Prostate gland (tissue), 2 donors: ENCODE measurements at regions not wholly inside any gene's neighbourhood (a gene's known extent, or its start where the extent isn't known, plus 50 kb on each side); places are given as distances from the start of the nearest gene placed in this dataset.

ENCODE experiments used
- DNase-seq: peaks from one replicate; pipeline ENCODE4 v3.0.0-alpha.2; 2019; ENCODE audit warnings: low spot score
- H3K27ac ChIP-seq, 2 donors: fragments of 200-600 bp; sonication (generic); 2 replicates each; pipeline ENCODE4 v1.5.1; 2017 to 2019
- H3K27me3 ChIP-seq: fragments of 200-600 bp; sonication (generic); replicated peaks from 2 replicates; pipeline ENCODE4 v1.5.1; 2019; ENCODE audit not compliant: insufficient read depth
- H3K36me3 ChIP-seq, 2 donors: fragments of 200-600 bp; sonication (generic); 1 replicate in 1 of 2; 2 replicates in 1 of 2; pipeline versions ENCODE4 v1.5.1 to v1.8.1; 2017 to 2019
- H3K4me1 ChIP-seq: fragments of 200-600 bp; sonication (generic); replicated peaks from 2 replicates; pipeline ENCODE4 v1.5.1; 2019
- H3K4me3 ChIP-seq, 2 donors: fragments of 200-600 bp; sonication (generic); 2 replicates each; pipeline ENCODE4 v1.5.1; 2017 to 2019
- H3K9me3 ChIP-seq: fragments of 200-600 bp; sonication (generic); 2 replicates; pipeline ENCODE4 v1.5.1; 2017
- POLR2A ChIP-seq: fragments of 450-650 bp; IDR thresholded peaks from one replicate; pipeline ENCODE4 v1.6.1; 2016; ENCODE audit warnings: antibody characterized with exemption, mild to moderate bottlenecking
- POLR2AphosphoS5 ChIP-seq: sonication (generic); formaldehyde crosslinking; IDR thresholded peaks from one replicate; pipeline ENCODE4 v1.6.1; 2017; ENCODE audit warnings: antibody characterized with exemption
- WGBS: methylation state at CpG from one replicate; pipeline ENCODE4 v1.1.5; 2018; 5-methylcytosine and 5-hydroxymethylcytosine counted together
- intact Hi-C: fragments of 100-400 bp; cut with DNase I; formaldehyde crosslinking; loops from one replicate; pipeline ENCODE4 v1.14.2; 2022
- TF ChIP-seq, protein P1 (sequence below), 4 experiments: fragments of 200-600 bp in 2 of 4; fragments of 450-650 bp in 2 of 4; sonication (generic) in 2 of 4; IDR thresholded peaks; 1 replicate in 3 of 4; 2 replicates in 1 of 4; pipeline ENCODE4 v1.5.1; 2016 to 2019; ENCODE audit warnings: antibody characterized with exemption in 4 of 4, mild to moderate bottlenecking in 2 of 4, moderate library complexity in 2 of 4

DNA sequence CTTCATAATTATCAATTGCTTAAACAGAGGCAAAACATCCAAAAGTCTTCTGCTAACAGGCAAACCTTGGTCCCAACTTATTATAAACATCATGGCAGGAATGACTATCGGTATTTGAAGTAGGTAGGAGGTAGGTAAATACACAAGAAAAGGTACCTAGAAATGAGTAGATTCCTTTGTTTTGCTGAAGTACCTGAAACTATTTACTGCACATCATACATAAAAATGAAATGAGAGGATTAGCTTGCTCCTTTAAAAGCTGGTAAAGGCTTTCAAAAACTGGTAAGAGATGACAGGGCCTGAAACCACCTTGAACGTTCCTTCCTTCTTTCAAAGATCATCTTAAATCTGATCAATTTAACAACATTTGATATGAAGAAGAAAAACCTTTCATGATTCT lies 55.2 kb upstream of the MAPRE2 start:
- intact Hi-C loops, result no loop called here
- Histone ChIP-seq H3K27me3 (no peaks in the 10 kb centered on the region), H3K4me1 (no peaks in the 10 kb centered on the region), H3K36me3 (no peaks in the 10 kb centered on the region), H3K27ac (no peak overlapping the region), H3K4me3 (no peak overlapping the region), H3K9me3 (no peaks in the 10 kb centered on the region)
- WGBS, result 75% methylated on average over 2 of the region's 2 CpGs
- no peak for DNase-seq
- TF ChIP-seq POLR2A (no peak), POLR2AphosphoS5 (no peak)
- TF ChIP-seq, protein P1, sequence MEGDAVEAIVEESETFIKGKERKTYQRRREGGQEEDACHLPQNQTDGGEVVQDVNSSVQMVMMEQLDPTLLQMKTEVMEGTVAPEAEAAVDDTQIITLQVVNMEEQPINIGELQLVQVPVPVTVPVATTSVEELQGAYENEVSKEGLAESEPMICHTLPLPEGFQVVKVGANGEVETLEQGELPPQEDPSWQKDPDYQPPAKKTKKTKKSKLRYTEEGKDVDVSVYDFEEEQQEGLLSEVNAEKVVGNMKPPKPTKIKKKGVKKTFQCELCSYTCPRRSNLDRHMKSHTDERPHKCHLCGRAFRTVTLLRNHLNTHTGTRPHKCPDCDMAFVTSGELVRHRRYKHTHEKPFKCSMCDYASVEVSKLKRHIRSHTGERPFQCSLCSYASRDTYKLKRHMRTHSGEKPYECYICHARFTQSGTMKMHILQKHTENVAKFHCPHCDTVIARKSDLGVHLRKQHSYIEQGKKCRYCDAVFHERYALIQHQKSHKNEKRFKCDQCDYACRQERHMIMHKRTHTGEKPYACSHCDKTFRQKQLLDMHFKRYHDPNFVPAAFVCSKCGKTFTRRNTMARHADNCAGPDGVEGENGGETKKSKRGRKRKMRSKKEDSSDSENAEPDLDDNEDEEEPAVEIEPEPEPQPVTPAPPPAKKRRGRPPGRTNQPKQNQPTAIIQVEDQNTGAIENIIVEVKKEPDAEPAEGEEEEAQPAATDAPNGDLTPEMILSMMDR (IDR thresholded peaks at IDR 0.05), result no peak

DNA sequence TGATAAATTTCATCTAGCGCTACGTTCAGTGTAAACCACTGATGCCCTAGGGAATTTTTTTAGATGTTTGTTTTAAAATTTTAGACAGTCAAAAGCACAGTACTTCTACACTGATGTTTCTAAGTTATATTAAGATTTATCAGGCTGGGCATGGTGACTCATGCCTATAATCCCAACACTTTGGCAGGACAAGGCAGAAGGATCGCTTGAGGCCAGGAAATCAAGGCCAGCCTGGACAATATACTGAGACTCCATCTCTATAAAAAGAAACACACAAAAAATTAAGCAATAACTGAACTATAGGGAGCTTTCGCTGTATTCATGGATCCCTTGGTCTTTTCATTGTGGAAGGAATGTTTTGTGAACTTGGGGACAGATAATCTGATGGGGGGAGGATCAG lies 50.6 kb upstream of the MAPRE2 start:
- TF ChIP-seq, protein P1 (IDR thresholded peaks at IDR 0.05), result no peak
- DNase-seq, result no peak
- intact Hi-C loops, result no loop called here
- no peaks in the 10 kb centered on the region for H3K36me3 ChIP-seq
- H3K27me3 ChIP-seq, result no peaks in the 10 kb centered on the region
- 47% methylated on average over 4 of the region's 4 CpGs for WGBS
- no peaks in the 10 kb centered on the region for H3K4me1 ChIP-seq
- no peaks in the 10 kb centered on the region for H3K9me3 ChIP-seq
- H3K4me3 ChIP-seq, result no peak overlapping the region
- no peak overlapping the region for H3K27ac ChIP-seq

DNA sequence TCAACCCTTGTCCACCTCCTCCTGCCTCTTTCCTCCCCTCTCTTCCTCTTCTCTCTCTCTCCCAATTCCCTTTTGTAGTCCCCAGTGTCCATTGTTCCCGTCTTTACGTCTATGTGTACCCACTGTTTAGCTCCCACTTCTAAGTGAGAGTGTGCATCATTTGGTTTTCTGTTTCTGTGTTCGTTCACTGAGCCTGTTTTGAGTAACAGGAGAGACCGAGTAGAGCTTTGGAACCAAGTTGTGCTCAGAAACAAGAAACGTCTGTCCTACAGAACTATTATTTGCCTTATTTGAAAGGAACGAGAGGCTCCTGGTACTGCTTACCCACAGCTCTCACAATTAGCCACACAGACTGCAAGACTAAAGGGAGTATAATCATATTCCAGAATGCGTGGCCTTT lies 50.1 kb upstream of the MAPRE2 start:
- 88% methylated on average over 7 of the region's 7 CpGs for WGBS
- no peak for DNase-seq
- H3K4me1 ChIP-seq, result no peaks in the 10 kb centered on the region
- H3K9me3 ChIP-seq, result no peaks in the 10 kb centered on the region
- H3K36me3 ChIP-seq, result no peaks in the 10 kb centered on the region
- intact Hi-C loops, result no loop called here
- H3K4me3 ChIP-seq, result no peak overlapping the region
- no peak for TF ChIP-seq POLR2AphosphoS5
- TF ChIP-seq, protein P1 (IDR thresholded peaks at IDR 0.05), result no peak
- TF ChIP-seq POLR2A, result no peak
- H3K27me3 ChIP-seq, result no peaks in the 10 kb centered on the region
- H3K27ac ChIP-seq, result no peak overlapping the region
